ENCODE measurements at regions not wholly inside any gene's neighbourhood (a gene's known extent, or its start where the extent isn't known, plus 50 kb on each side); places are given as distances from the start of the nearest gene placed in this dataset.

- no peak for TF ChIP-seq CTCF (IDR thresholded peaks at IDR 0.05; ENCODE audit: insufficient read depth, low read depth, low read length)
- TF ChIP-seq EZH2 (IDR thresholded peaks at IDR 0.05; ENCODE audit: insufficient read depth, low read length): no peak
Observed at GRCh38 chr1:244344001-244344400, 107.7 kb downstream of the ADSS2 start.
